B cell (primary cell): ENCODE measurements at regions not wholly inside any gene's neighbourhood (a gene's known extent, or its start where the extent isn't known, plus 50 kb on each side); places are given as distances from the start of the nearest gene placed in this dataset.

Experiments used
- CTCF ChIP-seq: fragments of 200-600 bp; IDR thresholded peaks from one replicate; pipeline ENCODE4 v1.8.0; 2022; ENCODE audit warnings: antibody characterized with exemption, mild to moderate bottlenecking
- EZH2 ChIP-seq: IDR thresholded peaks from 2 replicates; pipeline ENCODE4 v1.6.1; 2012; ENCODE audit warnings: borderline replicate concordance, low read depth, mild to moderate bottlenecking, moderate library complexity, low read length; ENCODE audit not compliant: insufficient read depth, poor library complexity, severe bottlenecking

GRCh38 chr15:35218215-35218614, 133.1 kb upstream of the NANOGP8 start:
- no peak for TF ChIP-seq CTCF
- TF ChIP-seq EZH2 = no peak
